Keratinocyte (primary cell): ENCODE measurements at regions not wholly inside any gene's neighbourhood (a gene's known extent, or its start where the extent isn't known, plus 50 kb on each side); places are given as distances from the start of the nearest gene placed in this dataset.

Experiments used
- DNase-seq: peaks from one replicate; pipeline ENCODE4 v3.0.0-alpha.2; 2011; ENCODE audit warnings: low read depth, missing footprints, low spot score
- FAIRE-seq: peaks from 2 replicates; lab custom pipeline; 2011; peaks lifted over from hg19 to GRCh38; lab: Jason Lieb, UNC
- H2AFZ ChIP-seq: 2 replicates; pipeline ENCODE4 v1.6.0; 2012; ENCODE audit warnings: low read length, control low read depth, inconsistent platforms; ENCODE audit not compliant: control insufficient read depth
- H3K27ac ChIP-seq: 2 replicates; pipeline ENCODE4 v1.5.1; 2011; ENCODE audit warnings: low read length; ENCODE audit not compliant: control insufficient read depth, insufficient read depth
- H3K27me3 ChIP-seq: 3 replicates; pipeline ENCODE4 v1.6.0; 2011; ENCODE audit warnings: low read length; ENCODE audit not compliant: control insufficient read depth, insufficient read depth; ENCODE audit errors: extremely low read depth
- H3K36me3 ChIP-seq, 2 experiments: 2 replicates in 1 of 2; 3 replicates in 1 of 2; pipeline ENCODE4 v1.5.1; 2011; ENCODE audit warnings: low read length in 2 of 2, mild to moderate bottlenecking in 1 of 2; ENCODE audit not compliant: control insufficient read depth in 2 of 2, insufficient read depth in 2 of 2; ENCODE audit errors: extremely low read depth in 1 of 2
- H3K4me1 ChIP-seq: 3 replicates; pipeline ENCODE4 v1.5.1; 2011; ENCODE audit warnings: low read length; ENCODE audit not compliant: control insufficient read depth, insufficient read depth; ENCODE audit errors: extremely low read depth
- H3K4me2 ChIP-seq: 3 replicates; pipeline ENCODE4 v1.6.0; 2011; ENCODE audit warnings: low read depth, low read length; ENCODE audit not compliant: control insufficient read depth, insufficient read depth; ENCODE audit errors: extremely low read depth
- H3K4me3 ChIP-seq, 3 experiments: fragments of 200-600 bp in 1 of 3; sonication (generic) in 1 of 3; 2 replicates in 2 of 3; 3 replicates in 1 of 3; pipeline ENCODE4 v1.5.1; 2011 to 2016; ENCODE audit warnings: low read length in 3 of 3, mild to moderate bottlenecking in 3 of 3, control low read depth in 2 of 3, inconsistent platforms in 1 of 3, low read depth in 1 of 3, mixed read lengths in 1 of 3, mixed run types in 1 of 3, moderate library complexity in 1 of 3; ENCODE audit not compliant: control insufficient read depth in 2 of 3, insufficient read depth in 2 of 3; ENCODE audit errors: extremely low read depth in 1 of 3
- H3K79me2 ChIP-seq: 2 replicates; pipeline ENCODE4 v1.6.0; 2012; ENCODE audit warnings: low read length; ENCODE audit not compliant: control insufficient read depth, insufficient read depth
- H3K9ac ChIP-seq: 3 replicates; pipeline ENCODE4 v1.6.0; 2011; ENCODE audit warnings: low read length; ENCODE audit not compliant: control insufficient read depth, insufficient read depth; ENCODE audit errors: extremely low read depth
- H3K9me1 ChIP-seq: 3 replicates; pipeline ENCODE4 v1.6.0; 2011; ENCODE audit warnings: low read length; ENCODE audit not compliant: control insufficient read depth, insufficient read depth; ENCODE audit errors: extremely low read depth
- H3K9me3 ChIP-seq: 2 replicates; pipeline ENCODE4 v1.5.1; 2012; ENCODE audit warnings: low read depth, low read length; ENCODE audit not compliant: control insufficient read depth
- H4K20me1 ChIP-seq: 3 replicates; pipeline ENCODE4 v1.6.0; 2011; ENCODE audit warnings: low read length; ENCODE audit not compliant: control insufficient read depth, insufficient read depth; ENCODE audit errors: extremely low read depth
- CTCF ChIP-seq, 3 experiments: IDR thresholded peaks in 1 of 3; conservative IDR thresholded peaks in 1 of 3; optimal IDR thresholded peaks in 1 of 3; 2 replicates in 2 of 3; 3 replicates in 1 of 3; pipeline versions ENCODE3 to v1.5.1; 2011; ENCODE audit warnings: low read length in 3 of 3, mild to moderate bottlenecking in 3 of 3, moderate library complexity in 2 of 3, control low read depth in 1 of 3, inconsistent platforms in 1 of 3; ENCODE audit not compliant: insufficient read depth in 2 of 3; ENCODE audit errors: extremely low read depth in 1 of 3
- EZH2 ChIP-seq: IDR thresholded peaks from one replicate; pipeline ENCODE4 v1.6.1; 2012; ENCODE audit warnings: inconsistent platforms, mild to moderate bottlenecking, low read length, moderate library complexity
- dilution Hi-C: fragments of 300-500 bp; cut with MboI; formaldehyde crosslinking; loops from one replicate; pipeline ENCODE4 v1.7.0; 2020; ENCODE audit warnings: low sequenced_read_pairs; ENCODE audit not compliant: extremely low pct_ligation_motif_present

DNA sequence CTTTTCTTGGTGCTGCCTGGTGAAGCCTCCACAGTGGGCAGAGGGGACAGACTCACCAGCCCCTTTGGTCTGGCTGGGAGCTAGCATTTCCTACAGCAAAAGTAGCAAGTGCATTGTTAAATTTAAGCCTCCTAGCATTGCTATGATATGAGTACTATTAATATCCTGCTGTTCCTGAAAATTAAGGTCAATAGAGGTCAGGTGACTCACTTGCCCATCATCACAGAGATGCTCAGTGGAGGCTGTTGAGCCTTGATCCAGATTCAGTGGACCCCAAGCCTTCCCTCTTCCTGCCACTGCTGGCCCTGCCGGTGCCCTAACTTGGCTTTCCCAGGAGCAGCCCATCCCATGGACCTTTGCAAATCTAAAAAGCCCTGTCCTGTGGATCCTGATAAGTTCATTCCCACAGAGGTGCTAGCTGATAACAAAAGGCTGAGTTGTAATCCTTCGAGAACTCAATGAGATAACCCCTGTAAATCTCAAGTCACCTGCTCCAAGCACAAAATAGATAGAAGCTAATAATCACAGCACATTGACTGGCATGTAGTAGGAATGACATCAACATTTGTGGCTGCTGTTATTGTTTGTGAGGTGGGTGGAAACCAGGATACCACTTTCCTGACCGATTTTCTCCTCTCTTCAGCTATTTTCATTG, 84.4 kb downstream of the THNSL2 start:
- H3K9ac ChIP-seq, result no peak overlapping the region
- DNase-seq, result no peak
- no peaks in the 10 kb centered on the region for H3K79me2 ChIP-seq
- no peaks in the 10 kb centered on the region for H3K9me1 ChIP-seq
- H4K20me1 ChIP-seq, result no peaks in the 10 kb centered on the region
- peaks cover 10% of the 10 kb centered on the region for H3K27me3 ChIP-seq
- TF ChIP-seq CTCF (optimal IDR thresholded peaks at IDR 0.05 in 1 of 3, IDR thresholded peaks at IDR 0.05 in 1 of 3, conservative IDR thresholded peaks at IDR 0.05 in 1 of 3; ENCODE audit: extremely low read depth in 1 of 3, insufficient read depth in 2 of 3, low read length in 3 of 3) (no peak), EZH2 (no peak)
- dilution Hi-C loops, result no loop called here
- no peaks in the 10 kb centered on the region for H3K9me3 ChIP-seq
- no peaks in the 10 kb centered on the region for H3K36me3 ChIP-seq
- H3K4me3 ChIP-seq, result no peak overlapping the region
- no peak overlapping the region for H3K27ac ChIP-seq
- no peak for FAIRE-seq
- H3K4me2 ChIP-seq, result no peak overlapping the region
- no peak overlapping the region for H2AFZ ChIP-seq
- peaks cover 5% of the 10 kb centered on the region for H3K4me1 ChIP-seq

DNA sequence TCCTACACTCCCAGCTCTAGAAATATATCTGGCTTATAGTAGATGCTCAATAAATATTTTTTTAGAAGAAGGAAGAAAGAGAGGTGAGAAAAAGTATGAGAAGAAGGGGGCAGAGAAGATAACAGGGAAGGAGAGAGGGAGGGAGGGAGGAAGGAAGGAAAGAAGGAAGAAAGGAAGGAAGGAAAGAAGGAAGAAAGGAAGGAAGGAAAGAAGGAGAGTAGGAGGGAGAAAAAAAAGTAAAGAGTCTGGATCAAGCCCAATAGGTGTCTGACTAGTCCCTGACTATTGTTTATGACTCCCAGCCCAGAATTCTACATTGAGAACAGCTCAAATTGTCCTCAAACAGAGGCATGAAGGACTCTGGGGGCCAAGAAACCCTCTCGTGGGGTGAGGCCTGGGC, 83.9 kb downstream of the THNSL2 start:
- no peak overlapping the region for H2AFZ ChIP-seq
- H3K4me1 ChIP-seq, result peaks cover 5% of the 10 kb centered on the region
- no peaks in the 10 kb centered on the region for H3K9me3 ChIP-seq
- no peak overlapping the region for H3K4me2 ChIP-seq
- no peak for FAIRE-seq
- H3K36me3 ChIP-seq, result no peaks in the 10 kb centered on the region
- H3K4me3 ChIP-seq, result no peak overlapping the region
- H3K79me2 ChIP-seq, result no peaks in the 10 kb centered on the region
- DNase-seq, result no peak
- H3K27ac ChIP-seq, result no peak overlapping the region
- TF ChIP-seq CTCF (optimal IDR thresholded peaks at IDR 0.05 in 1 of 3, IDR thresholded peaks at IDR 0.05 in 1 of 3, conservative IDR thresholded peaks at IDR 0.05 in 1 of 3; ENCODE audit: extremely low read depth in 1 of 3, insufficient read depth in 2 of 3, low read length in 3 of 3) (no peak), EZH2 (no peak)
- H3K27me3 ChIP-seq, result peaks cover 5% of the 10 kb centered on the region
- H4K20me1 ChIP-seq, result no peaks in the 10 kb centered on the region
- no peak overlapping the region for H3K9ac ChIP-seq
- dilution Hi-C loops, result no loop called here
- no peaks in the 10 kb centered on the region for H3K9me1 ChIP-seq
